ENCODE measurements at regions not wholly inside any gene's neighbourhood (a gene's known extent, or its start where the extent isn't known, plus 50 kb on each side); places are given as distances from the start of the nearest gene placed in this dataset.

- no peak for DNase-seq
- TF ChIP-seq, protein P1, sequence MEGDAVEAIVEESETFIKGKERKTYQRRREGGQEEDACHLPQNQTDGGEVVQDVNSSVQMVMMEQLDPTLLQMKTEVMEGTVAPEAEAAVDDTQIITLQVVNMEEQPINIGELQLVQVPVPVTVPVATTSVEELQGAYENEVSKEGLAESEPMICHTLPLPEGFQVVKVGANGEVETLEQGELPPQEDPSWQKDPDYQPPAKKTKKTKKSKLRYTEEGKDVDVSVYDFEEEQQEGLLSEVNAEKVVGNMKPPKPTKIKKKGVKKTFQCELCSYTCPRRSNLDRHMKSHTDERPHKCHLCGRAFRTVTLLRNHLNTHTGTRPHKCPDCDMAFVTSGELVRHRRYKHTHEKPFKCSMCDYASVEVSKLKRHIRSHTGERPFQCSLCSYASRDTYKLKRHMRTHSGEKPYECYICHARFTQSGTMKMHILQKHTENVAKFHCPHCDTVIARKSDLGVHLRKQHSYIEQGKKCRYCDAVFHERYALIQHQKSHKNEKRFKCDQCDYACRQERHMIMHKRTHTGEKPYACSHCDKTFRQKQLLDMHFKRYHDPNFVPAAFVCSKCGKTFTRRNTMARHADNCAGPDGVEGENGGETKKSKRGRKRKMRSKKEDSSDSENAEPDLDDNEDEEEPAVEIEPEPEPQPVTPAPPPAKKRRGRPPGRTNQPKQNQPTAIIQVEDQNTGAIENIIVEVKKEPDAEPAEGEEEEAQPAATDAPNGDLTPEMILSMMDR (IDR thresholded peaks at IDR 0.05; ENCODE audit: low read depth, low read length) = no peak
- no peaks in the 10 kb centered on the region for H3K36me3 ChIP-seq
Observed at GRCh38 chr3:115228266-115228665, 81.2 kb upstream of the ZBTB20 start.

DNA sequence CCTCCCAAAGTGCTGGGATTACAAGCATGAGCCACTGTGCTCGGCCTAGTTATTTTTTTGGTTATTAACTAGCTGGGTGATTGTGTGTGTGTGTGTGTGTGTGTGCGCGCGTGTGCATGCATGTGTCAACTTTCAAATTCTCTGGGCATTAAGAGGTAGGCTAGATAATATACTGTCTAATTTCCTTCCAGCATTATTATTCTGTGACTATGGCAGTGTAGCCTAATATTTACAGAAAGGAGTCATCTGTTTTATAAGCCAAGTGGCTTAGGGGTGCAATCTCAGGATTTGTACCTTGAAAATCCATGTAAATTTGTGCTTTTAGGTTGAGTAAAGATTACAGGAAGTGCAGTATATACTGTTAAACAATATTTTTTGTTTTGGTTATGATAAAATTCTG is 85.1 kb upstream of the ZBTB20 start:
- TF ChIP-seq, protein P1 (IDR thresholded peaks at IDR 0.05; ENCODE audit: low read depth, low read length) = no peak
- Histone ChIP-seq H3K9me3 (ENCODE audit: severe bottlenecking) (no peaks in the 10 kb centered on the region), H3K27me3 (ENCODE audit: insufficient read depth, low read depth, severe bottlenecking) (no peaks in the 10 kb centered on the region), H3K27ac (no peak overlapping the region), H3K36me3 (no peaks in the 10 kb centered on the region), H3K4me3 (ENCODE audit: low read depth, low read length) (no peak overlapping the region)
- DNase-seq = no peak

More at GRCh38 chr3:115228266-115228665, 81.2 kb upstream of the ZBTB20 start:
- Histone ChIP-seq H3K4me3 (ENCODE audit: low read depth, low read length) (no peak overlapping the region), H3K27ac (no peak overlapping the region), H3K27me3 (ENCODE audit: insufficient read depth, low read depth, severe bottlenecking) (no peaks in the 10 kb centered on the region), H3K9me3 (ENCODE audit: severe bottlenecking) (no peaks in the 10 kb centered on the region)

GRCh38 chr3:115233021-115233420 is 85.9 kb upstream of the ZBTB20 start:
- H3K9me3 ChIP-seq (ENCODE audit: severe bottlenecking) = no peaks in the 10 kb centered on the region
- no peak overlapping the region for H3K4me3 ChIP-seq (ENCODE audit: low read depth, low read length)
- no peaks in the 10 kb centered on the region for H3K27me3 ChIP-seq (ENCODE audit: insufficient read depth, low read depth, severe bottlenecking)
- no peaks in the 10 kb centered on the region for H3K36me3 ChIP-seq
- TF ChIP-seq, protein P1 (IDR thresholded peaks at IDR 0.05; ENCODE audit: low read depth, low read length) = no peak
- DNase-seq = no peak
- no peak overlapping the region for H3K27ac ChIP-seq

DNA sequence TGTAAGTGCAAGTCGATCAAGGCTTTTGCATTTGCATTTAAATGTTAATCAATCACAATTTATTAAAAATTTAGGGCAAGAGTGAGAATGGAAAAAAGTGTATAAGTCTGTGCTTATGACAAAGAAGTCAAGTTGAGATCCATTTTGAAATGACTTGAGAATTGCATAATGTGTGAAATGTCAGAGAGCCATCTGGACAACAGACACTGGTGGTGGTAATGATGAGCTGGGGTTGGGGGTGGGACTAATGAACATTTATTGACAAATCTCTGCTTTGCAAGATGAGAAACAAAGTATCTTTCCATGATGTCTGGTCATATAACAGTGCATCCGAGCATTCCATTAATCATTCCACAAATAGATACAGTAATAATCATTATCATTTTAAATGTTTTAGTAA is 89.4 kb upstream of the ZBTB20 start:
- Histone ChIP-seq H3K36me3 (no peaks in the 10 kb centered on the region), H3K27ac (no peak overlapping the region), H3K27me3 (ENCODE audit: insufficient read depth, low read depth, severe bottlenecking) (no peaks in the 10 kb centered on the region), H3K9me3 (ENCODE audit: severe bottlenecking) (no peaks in the 10 kb centered on the region), H3K4me3 (ENCODE audit: low read depth, low read length) (no peak overlapping the region)
- no peak for DNase-seq
- TF ChIP-seq, protein P1 (IDR thresholded peaks at IDR 0.05; ENCODE audit: low read depth, low read length) = no peak

GRCh38 chr3:115239717-115240116 is 92.6 kb upstream of the ZBTB20 start:
- Histone ChIP-seq H3K27me3 (ENCODE audit: insufficient read depth, low read depth, severe bottlenecking) (no peaks in the 10 kb centered on the region), H3K27ac (no peak overlapping the region), H3K36me3 (no peaks in the 10 kb centered on the region), H3K4me3 (ENCODE audit: low read depth, low read length) (no peak overlapping the region), H3K9me3 (ENCODE audit: severe bottlenecking) (no peaks in the 10 kb centered on the region)
- peak; percentile 21 for DNase-seq
- TF ChIP-seq, protein P1 (IDR thresholded peaks at IDR 0.05; ENCODE audit: low read depth, low read length) = no peak

- no peaks in the 10 kb centered on the region for H3K27me3 ChIP-seq (ENCODE audit: insufficient read depth, low read depth, severe bottlenecking)
Observed at GRCh38 chr3:115244350-115244749, 97.3 kb upstream of the ZBTB20 start.

More at GRCh38 chr3:115244350-115244749, 97.3 kb upstream of the ZBTB20 start:
- TF ChIP-seq, protein P1 (IDR thresholded peaks at IDR 0.05; ENCODE audit: low read depth, low read length) = no peak
- no peak for DNase-seq
- Histone ChIP-seq H3K36me3 (no peaks in the 10 kb centered on the region), H3K4me3 (ENCODE audit: low read depth, low read length) (no peak overlapping the region), H3K9me3 (ENCODE audit: severe bottlenecking) (no peaks in the 10 kb centered on the region), H3K27ac (no peak overlapping the region)
